Ishikawa (cell line): ENCODE measurements at regions not wholly inside any gene's neighbourhood (a gene's known extent, or its start where the extent isn't known, plus 50 kb on each side); places are given as distances from the start of the nearest gene placed in this dataset.

Experiments used
- CEBPB ChIP-seq: IDR thresholded peaks from 2 replicates; pipeline ENCODE4 v1.6.1; 2012
- CREB1 ChIP-seq: IDR thresholded peaks from 2 replicates; pipeline ENCODE4 v1.6.1; 2012; ENCODE audit warnings: low read depth
- EGR1 ChIP-seq: IDR thresholded peaks from 2 replicates; pipeline ENCODE4 v1.6.1; 2012
- EP300 ChIP-seq: IDR thresholded peaks from 2 replicates; pipeline ENCODE4 v1.6.1; 2012; ENCODE audit warnings: borderline replicate concordance
- FOXM1 ChIP-seq: IDR thresholded peaks from 2 replicates; pipeline ENCODE4 v1.6.1; 2012; ENCODE audit warnings: low read depth, borderline replicate concordance
- MAX ChIP-seq: IDR thresholded peaks from 2 replicates; pipeline ENCODE4 v1.6.1; 2012
- NFIC ChIP-seq: IDR thresholded peaks from 2 replicates; pipeline ENCODE4 v1.6.1; 2012
- RAD21 ChIP-seq: IDR thresholded peaks from 2 replicates; pipeline ENCODE4 v1.6.1; 2012; ENCODE audit warnings: low read depth
- REST ChIP-seq: IDR thresholded peaks from 2 replicates; pipeline ENCODE4 v1.6.1; 2012; ENCODE audit warnings: low read depth, mild to moderate bottlenecking
- TAF1 ChIP-seq: IDR thresholded peaks from 2 replicates; pipeline ENCODE4 v1.6.1; 2012; ENCODE audit warnings: low read depth, mild to moderate bottlenecking
- TCF12 ChIP-seq: IDR thresholded peaks from 2 replicates; pipeline ENCODE4 v1.6.1; 2012; ENCODE audit warnings: low read depth
- TEAD4 ChIP-seq: IDR thresholded peaks from 2 replicates; pipeline ENCODE4 v1.6.1; 2012
- USF1 ChIP-seq: IDR thresholded peaks from 2 replicates; pipeline ENCODE4 v1.6.1; 2012
- YY1 ChIP-seq: IDR thresholded peaks from 2 replicates; pipeline ENCODE4 v1.6.1; 2012; ENCODE audit warnings: low read depth
- ZBTB7A ChIP-seq: IDR thresholded peaks from 2 replicates; pipeline ENCODE4 v1.6.1; 2012; ENCODE audit warnings: low read depth

- TF ChIP-seq EP300, result no peak
- no peak for TF ChIP-seq YY1
- TF ChIP-seq TAF1, result no peak
- no peak for TF ChIP-seq RAD21
- no peak for TF ChIP-seq TEAD4
- no peak for TF ChIP-seq MAX
- no peak for TF ChIP-seq TCF12
- no peak for TF ChIP-seq CREB1
- TF ChIP-seq FOXM1, result no peak
- TF ChIP-seq ZBTB7A, result no peak
- no peak for TF ChIP-seq CEBPB
Observed at GRCh38 chr13:31878955-31879354, 139.6 kb downstream of the RXFP2 start.

- TF ChIP-seq CEBPB (no peak), TCF12 (no peak), YY1 (no peak), EGR1 (no peak), RAD21 (no peak), USF1 (no peak), REST (no peak), MAX (no peak), CREB1 (no peak), ZBTB7A (no peak), FOXM1 (no peak), EP300 (no peak), TAF1 (no peak), NFIC (no peak), TEAD4 (no peak)
Observed at GRCh38 chr13:31880851-31881494, 141.6 kb downstream of the RXFP2 start.

- TF ChIP-seq MAX, result no peak
- TF ChIP-seq CREB1, result no peak
Observed at GRCh38 chr13:31881495-31881882, 142.2 kb downstream of the RXFP2 start.

- no peak for TF ChIP-seq CREB1
- TF ChIP-seq MAX, result no peak
Observed at GRCh38 chr13:31882794-31883193, 143.5 kb downstream of the RXFP2 start.

- TF ChIP-seq EGR1, result no peak
- no peak for TF ChIP-seq FOXM1
- no peak for TF ChIP-seq TAF1
- no peak for TF ChIP-seq NFIC
- TF ChIP-seq CEBPB, result no peak
- TF ChIP-seq USF1, result no peak
- TF ChIP-seq TCF12, result no peak
- TF ChIP-seq MAX, result no peak
- no peak for TF ChIP-seq RAD21
- no peak for TF ChIP-seq CREB1
Observed at GRCh38 chr13:31884556-31884955, 145.2 kb downstream of the RXFP2 start.

- TF ChIP-seq CREB1 (no peak), NFIC (no peak), ZBTB7A (no peak), USF1 (no peak), EP300 (no peak), EGR1 (no peak), CEBPB (no peak), MAX (no peak), YY1 (no peak), RAD21 (no peak), TCF12 (no peak), REST (no peak), FOXM1 (no peak), TEAD4 (no peak), TAF1 (no peak)
Observed at GRCh38 chr13:31885994-31886393, 145.6 kb upstream of the FRY start.
